ENCODE measurements at regions not wholly inside any gene's neighbourhood (a gene's known extent, or its start where the extent isn't known, plus 50 kb on each side); places are given as distances from the start of the nearest gene placed in this dataset.

DNA sequence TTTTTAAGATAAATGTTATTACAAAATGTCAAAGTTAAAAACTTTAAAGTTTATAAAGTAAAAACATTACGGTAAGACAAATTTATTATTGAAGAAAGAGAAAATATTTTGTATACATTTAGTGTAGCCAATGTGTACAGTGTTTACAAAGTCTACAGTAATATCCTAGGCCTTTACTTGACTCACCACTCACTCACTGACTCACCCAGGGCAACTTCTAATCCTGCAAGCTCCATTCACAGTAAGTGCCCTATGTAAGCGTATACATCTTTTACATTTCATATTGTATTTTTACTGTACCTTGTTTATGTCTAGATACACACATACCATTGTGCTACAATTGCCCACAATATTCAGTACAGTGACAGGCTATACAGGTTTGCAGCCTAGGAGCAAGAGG lies 448.2 kb downstream of the KCTD12 start:
- Mint-ChIP-seq H3K36me3 (no peaks in the 10 kb centered on the region), H3K27me3 (no peaks in the 10 kb centered on the region), H3K27ac (no peak overlapping the region), H3K9me3 (no peaks in the 10 kb centered on the region), H3K4me3 (no peak overlapping the region), H3K4me1 (peaks cover 2% of the 10 kb centered on the region)
- ATAC-seq (ENCODE audit: low read depth) (no peak), DNase-seq (ENCODE audit: low spot score in 2 of 2) (no peak)

- Mint-ChIP-seq H3K4me3 (no peak overlapping the region), H3K27ac (no peak overlapping the region), H3K36me3 (no peaks in the 10 kb centered on the region), H3K9me3 (no peaks in the 10 kb centered on the region), H3K27me3 (no peaks in the 10 kb centered on the region), H3K4me1 (no peaks in the 10 kb centered on the region)
- DNase-seq (ENCODE audit: low spot score in 2 of 2) (no peak), ATAC-seq (ENCODE audit: low read depth) (no peak)
Observed at GRCh38 chr13:76425935-76426334, 460.3 kb downstream of the KCTD12 start.

- no peak for ATAC-seq (ENCODE audit: low read depth)
- Mint-ChIP-seq H3K9me3 (no peaks in the 10 kb centered on the region), H3K27ac (no peak overlapping the region), H3K4me3 (no peak overlapping the region), H3K27me3 (no peaks in the 10 kb centered on the region), H3K36me3 (no peaks in the 10 kb centered on the region), H3K4me1 (no peaks in the 10 kb centered on the region)
- DNase-seq (ENCODE audit: low spot score in 2 of 2): no peak
Observed at GRCh38 chr13:76421011-76421410, 465.2 kb downstream of the KCTD12 start.

- no peak overlapping the region for H3K27ac Mint-ChIP-seq
- ATAC-seq (ENCODE audit: low read depth) (no peak), DNase-seq (ENCODE audit: low spot score in 2 of 2) (no peak)
- H3K9me3 Mint-ChIP-seq: no peaks in the 10 kb centered on the region
- H3K4me1 Mint-ChIP-seq: no peaks in the 10 kb centered on the region
- H3K27me3 Mint-ChIP-seq: no peaks in the 10 kb centered on the region
- no peak overlapping the region for H3K4me3 Mint-ChIP-seq
- no peaks in the 10 kb centered on the region for H3K36me3 Mint-ChIP-seq
Observed at GRCh38 chr13:76418404-76418803, 467.8 kb downstream of the KCTD12 start.

DNA sequence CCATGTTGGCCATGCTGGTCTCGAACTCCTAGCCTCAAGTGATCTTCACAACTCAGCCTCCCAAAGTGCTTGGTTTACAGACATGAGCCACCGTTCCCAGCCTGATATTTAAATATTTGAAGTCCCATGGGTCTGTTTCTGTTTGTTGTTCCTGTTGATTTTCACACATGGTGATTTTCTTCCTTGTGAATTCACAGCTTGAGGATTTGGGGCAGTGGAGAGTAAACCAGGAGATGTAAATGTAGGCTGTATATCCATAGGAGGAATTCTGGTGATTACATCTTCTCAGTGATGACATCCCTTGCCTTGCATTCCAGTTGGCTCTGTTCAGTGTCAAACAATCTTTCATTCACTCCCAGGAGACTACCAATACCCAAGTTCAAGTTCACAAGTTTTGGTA lies 471.9 kb downstream of the KCTD12 start:
- no peak for ATAC-seq (ENCODE audit: low read depth)
- Mint-ChIP-seq H3K27ac (no peak overlapping the region), H3K4me1 (peaks cover 2% of the 10 kb centered on the region), H3K9me3 (peaks cover 2% of the 10 kb centered on the region), H3K4me3 (no peak overlapping the region), H3K27me3 (peaks cover 2% of the 10 kb centered on the region), H3K36me3 (no peaks in the 10 kb centered on the region)
- DNase-seq (ENCODE audit: low spot score in 2 of 2): no peak

- Mint-ChIP-seq H3K27ac (no peak overlapping the region), H3K4me3 (no peak overlapping the region)
Observed at GRCh38 chr13:76406243-76406642, 480.0 kb downstream of the KCTD12 start.

GRCh38 chr13:76398425-76398824 lies 487.8 kb downstream of the KCTD12 start:
- H3K9me3 Mint-ChIP-seq: no peaks in the 10 kb centered on the region
- no peak overlapping the region for H3K27ac Mint-ChIP-seq
- no peaks in the 10 kb centered on the region for H3K36me3 Mint-ChIP-seq
- no peaks in the 10 kb centered on the region for H3K27me3 Mint-ChIP-seq
- ATAC-seq (ENCODE audit: low read depth) (no peak), DNase-seq (ENCODE audit: low spot score in 2 of 2) (no peak)
- H3K4me1 Mint-ChIP-seq: no peaks in the 10 kb centered on the region
- no peak overlapping the region for H3K4me3 Mint-ChIP-seq

More at GRCh38 chr13:76406243-76406642, 480.0 kb downstream of the KCTD12 start:
- Mint-ChIP-seq H3K36me3 (no peaks in the 10 kb centered on the region), H3K27me3 (peaks cover 2% of the 10 kb centered on the region), H3K9me3 (peaks cover 2% of the 10 kb centered on the region), H3K4me1 (peaks cover 2% of the 10 kb centered on the region)
- ATAC-seq (ENCODE audit: low read depth) (no peak), DNase-seq (ENCODE audit: low spot score in 2 of 2) (no peak)

DNA sequence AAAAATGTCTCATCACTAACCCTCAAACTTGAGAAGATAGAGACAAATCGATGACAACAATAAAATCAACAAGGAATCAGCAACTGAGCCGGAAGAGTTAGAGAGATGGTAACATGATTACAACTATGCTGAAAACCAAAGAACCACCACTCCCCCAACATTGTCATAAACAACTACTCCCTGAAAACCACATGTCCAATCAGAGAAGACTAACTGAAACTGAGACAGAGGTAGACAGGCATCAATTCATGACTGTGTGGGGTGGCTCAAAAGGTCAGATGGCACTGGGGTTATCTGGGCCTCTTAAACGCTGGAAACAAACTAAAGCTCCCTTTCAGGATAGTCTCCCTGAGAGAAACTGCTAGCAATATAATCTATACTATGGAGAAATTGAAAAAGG lies 488.8 kb downstream of the KCTD12 start:
- ATAC-seq (ENCODE audit: low read depth) (no peak), DNase-seq (ENCODE audit: low spot score in 2 of 2) (no peak)
- no peaks in the 10 kb centered on the region for H3K27me3 Mint-ChIP-seq
- no peak overlapping the region for H3K4me3 Mint-ChIP-seq
- no peaks in the 10 kb centered on the region for H3K4me1 Mint-ChIP-seq
- H3K9me3 Mint-ChIP-seq: no peaks in the 10 kb centered on the region
- H3K27ac Mint-ChIP-seq: no peak overlapping the region
- H3K36me3 Mint-ChIP-seq: no peaks in the 10 kb centered on the region

DNA sequence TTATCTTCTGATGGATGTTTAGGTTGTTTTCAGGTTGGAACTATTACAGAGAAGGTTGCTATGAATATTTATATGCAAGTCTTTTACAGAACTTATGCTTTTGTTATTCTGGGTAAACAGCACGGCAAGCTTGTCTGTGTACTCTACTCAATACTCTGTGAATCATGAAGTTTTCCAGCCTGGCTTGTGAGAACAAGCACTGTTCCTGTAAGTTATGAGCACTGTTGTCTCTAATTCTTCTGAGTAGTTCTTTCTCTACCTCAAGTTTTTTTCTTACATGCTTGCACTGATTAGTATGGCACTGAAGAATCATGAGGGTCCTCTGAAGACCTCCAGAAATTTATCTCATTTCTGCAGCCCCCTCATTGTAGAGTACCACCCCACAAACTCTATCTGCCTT lies 496.9 kb downstream of the KCTD12 start:
- H3K4me1 Mint-ChIP-seq: no peaks in the 10 kb centered on the region
- no peak overlapping the region for H3K4me3 Mint-ChIP-seq
- ATAC-seq (ENCODE audit: low read depth): no peak
- H3K27me3 Mint-ChIP-seq: no peaks in the 10 kb centered on the region
- DNase-seq (ENCODE audit: low spot score in 2 of 2): no peak
- no peak overlapping the region for H3K27ac Mint-ChIP-seq
- H3K9me3 Mint-ChIP-seq: no peaks in the 10 kb centered on the region
- no peaks in the 10 kb centered on the region for H3K36me3 Mint-ChIP-seq

GRCh38 chr13:76387566-76387965 lies 498.6 kb downstream of the KCTD12 start:
- DNase-seq (ENCODE audit: low spot score in 2 of 2): no peak
- Mint-ChIP-seq H3K36me3 (no peaks in the 10 kb centered on the region), H3K27me3 (no peaks in the 10 kb centered on the region), H3K4me3 (no peak overlapping the region), H3K4me1 (no peaks in the 10 kb centered on the region), H3K27ac (no peak overlapping the region), H3K9me3 (no peaks in the 10 kb centered on the region)
- no peak for ATAC-seq (ENCODE audit: low read depth)

DNA sequence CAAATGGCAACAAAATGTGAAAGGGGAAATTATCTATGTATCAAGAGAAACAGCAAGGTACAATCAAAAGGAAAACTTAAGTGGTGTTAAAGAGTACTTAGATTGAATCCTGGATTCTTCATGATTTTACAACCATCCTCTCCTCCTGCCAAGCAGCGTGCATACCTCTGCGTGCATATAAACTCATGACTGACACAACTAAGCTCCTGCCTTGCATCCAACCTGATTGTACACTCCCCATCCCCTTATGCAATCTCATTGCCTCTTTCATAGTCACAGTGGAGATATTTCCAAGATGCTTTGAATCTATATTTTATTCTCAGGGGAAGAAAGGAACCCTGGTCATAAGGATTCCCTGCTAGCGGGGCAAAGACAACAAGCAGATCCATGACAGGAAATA lies 499.9 kb downstream of the KCTD12 start:
- H3K27ac Mint-ChIP-seq: no peak overlapping the region
- no peaks in the 10 kb centered on the region for H3K36me3 Mint-ChIP-seq
- DNase-seq (ENCODE audit: low spot score in 2 of 2) (no peak), ATAC-seq (ENCODE audit: low read depth) (no peak)
- no peak overlapping the region for H3K4me3 Mint-ChIP-seq
- H3K4me1 Mint-ChIP-seq: no peaks in the 10 kb centered on the region
- no peaks in the 10 kb centered on the region for H3K27me3 Mint-ChIP-seq
- no peaks in the 10 kb centered on the region for H3K9me3 Mint-ChIP-seq

DNA sequence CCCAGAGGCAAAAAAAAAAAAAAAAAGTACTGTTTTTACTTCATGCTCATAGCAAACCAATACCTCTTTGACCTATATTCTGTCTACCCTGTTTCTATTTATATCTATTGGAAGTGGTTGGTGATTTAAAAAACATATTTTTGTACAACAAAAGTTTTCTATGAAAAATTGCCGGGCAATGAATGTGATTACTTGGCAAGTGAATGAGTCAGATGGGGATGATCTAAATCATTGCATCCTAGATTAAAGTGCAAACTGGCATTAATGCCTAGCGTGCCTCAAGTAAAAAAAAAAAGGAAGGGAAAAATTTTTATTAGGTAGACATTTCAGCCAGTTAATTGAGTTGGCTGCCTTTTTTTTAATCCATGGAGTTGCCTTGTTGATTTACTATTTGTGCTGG lies 500.6 kb downstream of the KCTD12 start:
- H3K36me3 Mint-ChIP-seq: no peaks in the 10 kb centered on the region
- no peaks in the 10 kb centered on the region for H3K4me1 Mint-ChIP-seq
- H3K27ac Mint-ChIP-seq: no peak overlapping the region
- DNase-seq (ENCODE audit: low spot score in 2 of 2) (no peak), ATAC-seq (ENCODE audit: low read depth) (no peak)
- no peaks in the 10 kb centered on the region for H3K9me3 Mint-ChIP-seq
- H3K27me3 Mint-ChIP-seq: no peaks in the 10 kb centered on the region
- H3K4me3 Mint-ChIP-seq: no peak overlapping the region

- H3K27me3 Mint-ChIP-seq: peaks cover 3% of the 10 kb centered on the region
- H3K4me3 Mint-ChIP-seq: no peak overlapping the region
- H3K4me1 Mint-ChIP-seq: no peaks in the 10 kb centered on the region
- no peak for ATAC-seq (ENCODE audit: low read depth)
- H3K27ac Mint-ChIP-seq: no peak overlapping the region
- no peaks in the 10 kb centered on the region for H3K9me3 Mint-ChIP-seq
- DNase-seq (ENCODE audit: low spot score in 2 of 2): no peak
- H3K36me3 Mint-ChIP-seq: no peaks in the 10 kb centered on the region
Observed at GRCh38 chr13:76383676-76384461, 502.3 kb downstream of the KCTD12 start.

GRCh38 chr13:76380446-76381065 lies 505.6 kb downstream of the KCTD12 start:
- H3K27ac Mint-ChIP-seq: no peak overlapping the region
- H3K27me3 Mint-ChIP-seq: peaks cover 3% of the 10 kb centered on the region
- no peak for DNase-seq (ENCODE audit: low spot score in 2 of 2)
- no peaks in the 10 kb centered on the region for H3K36me3 Mint-ChIP-seq
- ATAC-seq (ENCODE audit: low read depth): no peak
- H3K4me3 Mint-ChIP-seq: no peak overlapping the region
- H3K9me3 Mint-ChIP-seq: no peaks in the 10 kb centered on the region
- H3K4me1 Mint-ChIP-seq: no peaks in the 10 kb centered on the region

All from memory B cell (primary cell).